Omental fat pad (tissue), 3 donors: ENCODE measurements at regions not wholly inside any gene's neighbourhood (a gene's known extent, or its start where the extent isn't known, plus 50 kb on each side); places are given as distances from the start of the nearest gene placed in this dataset.

Experiments used
- ATAC-seq: fragments of 150-250 bp; one replicate; pipeline ENCODE4 v1.9.1; 2016; ENCODE audit warnings: mild to moderate bottlenecking, moderate library complexity; ENCODE audit not compliant: low FRiP score
- DNase-seq: peaks from one replicate; pipeline ENCODE4 v3.0.0-alpha.2; 2019; ENCODE audit warnings: low spot score
- TF ChIP-seq, protein P1 (sequence below), 3 donors: fragments of 450-650 bp; IDR thresholded peaks; one replicate each; pipeline ENCODE4 v1.5.1; 2016 to 2017; ENCODE audit warnings: antibody characterized with exemption in 3 of 3, mild to moderate bottlenecking in 3 of 3, moderate library complexity in 2 of 3

DNA sequence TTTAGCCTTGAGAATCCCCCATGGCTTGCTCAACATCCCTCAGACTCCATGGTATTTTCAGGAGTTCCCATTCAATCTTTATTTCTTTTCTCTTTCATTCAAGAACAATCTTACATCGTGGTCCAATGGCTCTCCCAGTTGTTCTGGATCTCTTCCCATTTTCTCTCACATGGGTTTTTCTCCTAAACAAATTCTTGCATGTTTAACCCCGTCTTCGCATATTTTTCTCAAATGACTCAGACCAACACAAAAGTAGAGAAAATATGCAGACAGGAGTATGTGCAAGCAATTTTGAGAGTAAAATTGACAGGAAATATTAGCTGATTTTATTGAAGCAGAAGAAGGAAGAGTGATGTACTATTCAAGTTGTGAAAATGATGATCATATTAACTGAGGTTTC lies 396.4 kb upstream of the TRAM1L1 start:
- DNase-seq, result no peak
- TF ChIP-seq, protein P1, sequence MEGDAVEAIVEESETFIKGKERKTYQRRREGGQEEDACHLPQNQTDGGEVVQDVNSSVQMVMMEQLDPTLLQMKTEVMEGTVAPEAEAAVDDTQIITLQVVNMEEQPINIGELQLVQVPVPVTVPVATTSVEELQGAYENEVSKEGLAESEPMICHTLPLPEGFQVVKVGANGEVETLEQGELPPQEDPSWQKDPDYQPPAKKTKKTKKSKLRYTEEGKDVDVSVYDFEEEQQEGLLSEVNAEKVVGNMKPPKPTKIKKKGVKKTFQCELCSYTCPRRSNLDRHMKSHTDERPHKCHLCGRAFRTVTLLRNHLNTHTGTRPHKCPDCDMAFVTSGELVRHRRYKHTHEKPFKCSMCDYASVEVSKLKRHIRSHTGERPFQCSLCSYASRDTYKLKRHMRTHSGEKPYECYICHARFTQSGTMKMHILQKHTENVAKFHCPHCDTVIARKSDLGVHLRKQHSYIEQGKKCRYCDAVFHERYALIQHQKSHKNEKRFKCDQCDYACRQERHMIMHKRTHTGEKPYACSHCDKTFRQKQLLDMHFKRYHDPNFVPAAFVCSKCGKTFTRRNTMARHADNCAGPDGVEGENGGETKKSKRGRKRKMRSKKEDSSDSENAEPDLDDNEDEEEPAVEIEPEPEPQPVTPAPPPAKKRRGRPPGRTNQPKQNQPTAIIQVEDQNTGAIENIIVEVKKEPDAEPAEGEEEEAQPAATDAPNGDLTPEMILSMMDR (IDR thresholded peaks at IDR 0.05), result no peak
- no peak for ATAC-seq

DNA sequence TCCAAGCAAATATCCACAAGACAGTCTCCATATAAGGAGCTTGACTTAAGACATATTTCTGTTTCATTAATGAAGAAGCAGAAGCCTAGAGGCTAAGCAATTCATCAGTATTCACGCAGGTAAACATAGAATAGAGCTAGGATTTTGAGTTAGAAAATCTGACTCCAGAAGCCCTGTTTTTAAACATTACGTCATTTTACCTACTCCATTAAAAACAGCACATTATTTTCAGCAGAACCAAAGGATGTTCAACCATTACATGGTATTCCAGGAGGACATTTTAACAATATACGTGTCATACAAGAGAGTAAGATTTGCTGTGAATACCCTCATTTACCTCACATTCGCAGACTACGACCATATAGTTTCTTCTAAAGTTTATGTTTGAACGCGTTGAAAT lies 403.3 kb upstream of the TRAM1L1 start:
- ATAC-seq (no peak), DNase-seq (no peak)
- TF ChIP-seq, protein P1 (IDR thresholded peaks at IDR 0.05), result no peak

DNA sequence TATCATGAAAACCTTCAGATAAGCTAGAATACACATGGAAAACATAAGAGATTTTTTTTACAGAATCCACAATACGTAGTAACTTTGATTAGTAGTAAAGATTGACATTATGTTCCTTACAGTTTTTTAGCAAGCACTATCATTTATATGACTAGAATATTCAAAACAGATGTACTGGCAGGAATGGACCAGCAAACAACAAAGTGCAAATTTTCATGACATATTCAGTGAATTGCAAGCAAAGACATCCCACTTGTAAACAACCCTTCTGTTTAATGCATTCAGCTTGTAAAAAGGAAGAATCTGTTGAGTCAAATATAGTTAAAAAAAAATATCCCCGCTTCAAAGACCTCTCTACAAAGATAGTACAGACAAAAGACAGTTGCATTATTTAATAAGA lies 403.7 kb upstream of the TRAM1L1 start:
- DNase-seq, result no peak
- TF ChIP-seq, protein P1 (IDR thresholded peaks at IDR 0.05), result no peak
- no peak for ATAC-seq

DNA sequence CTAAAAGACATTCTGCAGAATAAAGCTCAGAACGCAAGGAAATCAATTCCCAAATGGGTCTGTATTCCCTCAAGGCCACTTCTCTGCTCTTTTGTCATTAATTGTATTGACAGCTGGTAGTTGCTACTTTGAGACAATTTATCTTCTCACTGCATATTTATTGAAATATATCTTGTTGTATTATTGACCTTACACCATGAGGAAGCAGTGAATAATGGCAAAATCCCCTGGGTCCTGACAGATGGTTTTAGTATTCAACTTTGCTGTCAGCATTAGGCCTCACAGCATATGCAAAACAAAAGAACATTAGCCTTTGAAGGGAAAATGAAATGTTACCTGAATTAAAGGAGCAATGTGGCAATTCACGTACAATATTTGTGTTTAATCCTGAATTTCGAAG lies 406.1 kb upstream of the TRAM1L1 start:
- ATAC-seq (no peak), DNase-seq (no peak)
- TF ChIP-seq, protein P1 (IDR thresholded peaks at IDR 0.05), result no peak

DNA sequence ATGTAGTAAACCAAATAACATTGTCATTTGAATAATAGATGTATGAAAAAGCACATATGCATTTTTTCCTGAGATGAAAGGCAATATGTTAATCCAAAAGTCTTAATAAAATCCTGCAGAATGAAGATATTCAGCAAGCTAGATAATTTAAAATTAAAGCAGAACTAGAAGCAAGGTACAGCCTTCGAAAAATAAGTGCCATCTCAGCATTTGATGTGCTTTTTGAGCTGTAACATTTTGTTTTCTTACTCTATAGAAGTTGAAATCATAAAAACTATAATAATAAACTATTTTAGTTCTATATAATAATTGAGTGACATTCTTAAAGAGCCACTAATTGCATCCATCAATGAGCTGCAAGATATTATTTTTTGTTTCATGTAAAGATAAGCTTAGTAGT lies 410.4 kb upstream of the TRAM1L1 start:
- DNase-seq (no peak), ATAC-seq (no peak)
- TF ChIP-seq, protein P1 (IDR thresholded peaks at IDR 0.05), result no peak

DNA sequence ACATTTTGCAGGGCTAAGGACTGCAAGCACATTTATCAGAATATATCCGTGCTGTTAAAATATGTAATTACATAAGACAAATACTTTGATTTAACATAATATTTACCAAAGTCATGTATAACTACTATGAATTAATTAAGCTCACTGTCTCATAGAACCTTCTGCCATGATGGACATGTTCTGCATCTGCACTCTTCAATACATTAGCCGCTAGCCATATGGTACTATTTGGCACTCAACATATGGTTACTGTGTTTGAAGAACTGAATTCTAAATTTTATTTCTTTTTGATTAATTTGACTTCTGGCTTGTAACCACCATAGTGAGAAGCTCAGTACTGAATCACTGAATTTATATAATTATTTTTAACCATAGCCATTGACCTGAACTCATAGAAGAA lies 427.0 kb upstream of the TRAM1L1 start:
- DNase-seq, result no peak
- TF ChIP-seq, protein P1 (IDR thresholded peaks at IDR 0.05), result no peak
- ATAC-seq, result no peak

DNA sequence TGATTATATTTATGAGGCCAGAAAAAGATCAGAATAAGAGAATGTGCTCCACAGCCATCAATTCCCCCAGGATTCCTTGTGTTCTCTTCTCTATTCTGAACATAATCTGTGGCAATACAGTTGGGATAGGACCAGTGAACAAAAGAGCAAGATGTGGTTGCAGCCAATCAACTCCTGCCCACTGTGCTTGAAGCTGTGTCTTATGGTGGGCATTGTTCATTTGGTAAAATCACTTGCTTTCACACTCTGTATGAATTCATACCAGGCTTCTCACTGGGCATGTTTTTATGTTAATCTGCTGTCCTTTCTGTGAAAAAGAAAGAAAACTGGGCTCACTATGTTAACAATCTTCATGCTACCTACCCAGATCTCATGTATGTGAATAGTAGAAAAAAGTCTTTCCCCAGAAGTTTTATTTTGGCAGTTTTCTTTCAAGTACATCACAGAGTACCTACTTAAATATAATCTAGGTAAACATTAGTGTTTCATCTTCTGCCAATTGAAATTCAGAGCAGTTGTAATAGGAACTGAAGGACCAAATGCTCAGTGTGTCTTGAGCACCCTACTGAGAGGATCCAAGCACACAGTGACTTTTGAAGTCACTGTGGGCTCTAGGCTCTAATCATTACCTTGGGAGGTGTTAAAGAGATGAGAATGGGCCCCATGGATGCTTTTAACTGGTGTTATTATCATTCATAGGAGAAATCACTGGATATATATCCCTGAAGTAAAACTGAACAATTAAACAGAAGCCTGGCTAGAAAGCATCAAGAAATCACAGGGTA lies 429.2 kb upstream of the TRAM1L1 start:
- DNase-seq, result no peak
- TF ChIP-seq, protein P1 (IDR thresholded peaks at IDR 0.05), result no peak
- no peak for ATAC-seq
